ENCODE measurements at regions not wholly inside any gene's neighbourhood (a gene's known extent, or its start where the extent isn't known, plus 50 kb on each side); places are given as distances from the start of the nearest gene placed in this dataset.

GRCh38 chr15:48061605-48062004 lies 59.2 kb upstream of the SLC24A5 start:
- intact Hi-C loops (cut with micrococcal nuclease) = no loop called here
- TF ChIP-seq CTCF (IDR thresholded peaks at IDR 0.05; ENCODE audit: unreplicated experiment) = no peak
- BruUV-seq (replicated peaks) = no TSS peak
- H3K9me3 Mint-ChIP-seq (ENCODE audit: unreplicated experiment) = no peaks in the 10 kb centered on the region
- ChIA-PET POLR2A (interaction anchor here (0.6 kb wide), 1 partner anchor 14 kb away, joined by 4 read pairs; no protein-coding TSS in a partner anchor), CTCF (no interaction called here)
- H3K36me3 Mint-ChIP-seq (ENCODE audit: insufficient read depth, unreplicated experiment) = no peaks in the 10 kb centered on the region
- H3K27me3 Mint-ChIP-seq (ENCODE audit: insufficient read depth, unreplicated experiment) = no peaks in the 10 kb centered on the region
- no peak for DNase-seq (ENCODE audit: unreplicated experiment)
- no peak overlapping the region for H3K4me3 Mint-ChIP-seq (ENCODE audit: unreplicated experiment)
- H3K27ac Mint-ChIP-seq (ENCODE audit: low read depth, unreplicated experiment) = no peak overlapping the region
- H3K4me1 Mint-ChIP-seq (ENCODE audit: insufficient read depth, unreplicated experiment) = no peaks in the 10 kb centered on the region

GRCh38 chr15:48062148-48062872 lies 58.5 kb upstream of the SLC24A5 start:
- no peak overlapping the region for H3K27ac Mint-ChIP-seq (ENCODE audit: low read depth, unreplicated experiment)
- BruUV-seq (replicated peaks) = no TSS peak
- intact Hi-C loops (cut with micrococcal nuclease) = no loop called here
- H3K4me3 Mint-ChIP-seq (ENCODE audit: unreplicated experiment) = no peak overlapping the region
- no peaks in the 10 kb centered on the region for H3K36me3 Mint-ChIP-seq (ENCODE audit: insufficient read depth, unreplicated experiment)
- DNase-seq (ENCODE audit: unreplicated experiment) = peak; percentile 44
- no peaks in the 10 kb centered on the region for H3K27me3 Mint-ChIP-seq (ENCODE audit: insufficient read depth, unreplicated experiment)
- ChIA-PET CTCF (interaction anchor here (0.7 to 1.0 kb wide), 2 partner anchors 682 to 1840 kb away, joined by 3 read pairs; no protein-coding TSS in a partner anchor), POLR2A (interaction anchor here (0.6 kb wide), 1 partner anchor 13 kb away, joined by 4 read pairs; no protein-coding TSS in a partner anchor)
- no peaks in the 10 kb centered on the region for H3K9me3 Mint-ChIP-seq (ENCODE audit: unreplicated experiment)
- H3K4me1 Mint-ChIP-seq (ENCODE audit: insufficient read depth, unreplicated experiment) = no peaks in the 10 kb centered on the region
- TF ChIP-seq CTCF (IDR thresholded peaks at IDR 0.05; ENCODE audit: unreplicated experiment) = no peak

- no peaks in the 10 kb centered on the region for H3K4me1 Mint-ChIP-seq (ENCODE audit: insufficient read depth, unreplicated experiment)
- no peak overlapping the region for H3K4me3 Mint-ChIP-seq (ENCODE audit: unreplicated experiment)
- POLR2A ChIA-PET = no interaction called here
- H3K9me3 Mint-ChIP-seq (ENCODE audit: unreplicated experiment) = no peaks in the 10 kb centered on the region
- intact Hi-C loops (cut with micrococcal nuclease) = no loop called here
- TF ChIP-seq CTCF (IDR thresholded peaks at IDR 0.05; ENCODE audit: unreplicated experiment) = no peak
- no peaks in the 10 kb centered on the region for H3K27me3 Mint-ChIP-seq (ENCODE audit: insufficient read depth, unreplicated experiment)
- no TSS peak for BruUV-seq (replicated peaks)
- no peak for DNase-seq (ENCODE audit: unreplicated experiment)
- H3K27ac Mint-ChIP-seq (ENCODE audit: low read depth, unreplicated experiment) = no peak overlapping the region
- CTCF ChIA-PET = interaction anchor here (0.6 kb wide), 1 partner anchor 50 kb away, joined by 4 read pairs; no protein-coding TSS in a partner anchor
- H3K36me3 Mint-ChIP-seq (ENCODE audit: insufficient read depth, unreplicated experiment) = no peaks in the 10 kb centered on the region
Observed at GRCh38 chr15:48063411-48063985, 57.3 kb upstream of the SLC24A5 start.

GRCh38 chr15:48064421-48064820 lies 56.4 kb upstream of the SLC24A5 start:
- H3K4me3 Mint-ChIP-seq (ENCODE audit: unreplicated experiment) = no peak overlapping the region
- H3K27ac Mint-ChIP-seq (ENCODE audit: low read depth, unreplicated experiment) = no peak overlapping the region
- TF ChIP-seq CTCF (IDR thresholded peaks at IDR 0.05; ENCODE audit: unreplicated experiment) = no peak
- CTCF ChIA-PET = interaction anchor here (0.7 kb wide), 1 partner anchor 77 kb away, joined by 3 read pairs; no protein-coding TSS in a partner anchor
- BruUV-seq (replicated peaks) = no TSS peak
- POLR2A ChIA-PET = no interaction called here
- no peaks in the 10 kb centered on the region for H3K4me1 Mint-ChIP-seq (ENCODE audit: insufficient read depth, unreplicated experiment)
- no peaks in the 10 kb centered on the region for H3K36me3 Mint-ChIP-seq (ENCODE audit: insufficient read depth, unreplicated experiment)
- H3K9me3 Mint-ChIP-seq (ENCODE audit: unreplicated experiment) = no peaks in the 10 kb centered on the region
- no peaks in the 10 kb centered on the region for H3K27me3 Mint-ChIP-seq (ENCODE audit: insufficient read depth, unreplicated experiment)
- intact Hi-C loops (cut with micrococcal nuclease) = no loop called here
- DNase-seq (ENCODE audit: unreplicated experiment) = no peak

Data from MCF 10A (cell line).